H9 (cell line): ENCODE measurements at regions not wholly inside any gene's neighbourhood (a gene's known extent, or its start where the extent isn't known, plus 50 kb on each side); places are given as distances from the start of the nearest gene placed in this dataset.

Experiments used
- DNase-seq: peaks from one replicate; pipeline ENCODE4 v3.0.0-alpha.2; 2017
- H2AFZ ChIP-seq: one replicate; pipeline ENCODE4 v1.6.1; 2013; ENCODE audit warnings: mild to moderate bottlenecking, low read length, control low read depth, moderate library complexity
- H2AK5ac ChIP-seq: 2 replicates; pipeline ENCODE4 v1.6.1; 2013; ENCODE audit warnings: low read length, control low read depth, mixed read lengths; ENCODE audit not compliant: insufficient read length
- H2BK120ac ChIP-seq: one replicate; pipeline ENCODE4 v1.6.1; 2013; ENCODE audit warnings: low read depth, mild to moderate bottlenecking, low read length, control low read depth, inconsistent platforms; ENCODE audit not compliant: poor library complexity, severe bottlenecking
- H2BK12ac ChIP-seq: 2 replicates; pipeline ENCODE4 v1.6.1; 2013; ENCODE audit warnings: low read length, control low read depth, mixed read lengths, low read depth; ENCODE audit not compliant: insufficient read length
- H2BK15ac ChIP-seq: 2 replicates; pipeline ENCODE4 v1.6.1; 2013; ENCODE audit warnings: low read depth, low read length, control low read depth
- H2BK20ac ChIP-seq: one replicate; pipeline ENCODE4 v1.6.1; 2013; ENCODE audit warnings: low read depth, mild to moderate bottlenecking, low read length, control low read depth, inconsistent platforms; ENCODE audit not compliant: poor library complexity, severe bottlenecking
- H2BK5ac ChIP-seq: 2 replicates; pipeline ENCODE4 v1.6.1; 2013; ENCODE audit warnings: low read length, control low read depth, mixed read lengths; ENCODE audit not compliant: insufficient read length
- H3K14ac ChIP-seq: 2 replicates; pipeline ENCODE4 v1.6.1; 2013; ENCODE audit warnings: low read length, control low read depth; ENCODE audit not compliant: insufficient read depth
- H3K18ac ChIP-seq: 2 replicates; pipeline ENCODE4 v1.6.1; 2013; ENCODE audit warnings: low read depth, mild to moderate bottlenecking, mixed read lengths, low read length, control low read depth; ENCODE audit not compliant: insufficient read length
- H3K23ac ChIP-seq: 2 replicates; pipeline ENCODE4 v1.6.1; 2013; ENCODE audit warnings: low read length, control low read depth, mixed read lengths, low read depth; ENCODE audit not compliant: insufficient read length
- H3K23me2 ChIP-seq: 2 replicates; pipeline ENCODE4 v1.6.1; 2013; ENCODE audit warnings: low read depth, mild to moderate bottlenecking, mixed read lengths, low read length, control low read depth; ENCODE audit not compliant: insufficient read length, poor library complexity, severe bottlenecking
- H3K27ac ChIP-seq: 2 replicates; pipeline ENCODE4 v1.5.1; 2013; ENCODE audit warnings: low read length, control low read depth, mixed read lengths, low read depth; ENCODE audit not compliant: insufficient read length
- H3K27me3 ChIP-seq: 2 replicates; pipeline ENCODE4 v1.6.1; 2013; ENCODE audit warnings: low read length, control low read depth, inconsistent platforms; ENCODE audit not compliant: insufficient read depth
- H3K4ac ChIP-seq: 2 replicates; pipeline ENCODE4 v1.6.1; 2013; ENCODE audit warnings: low read depth, mild to moderate bottlenecking, control low read depth, inconsistent platforms, low read length, moderate library complexity
- H3K4me1 ChIP-seq: 2 replicates; pipeline ENCODE4 v1.6.1; 2013; ENCODE audit warnings: low read length, control low read depth, inconsistent platforms; ENCODE audit not compliant: insufficient read depth
- H3K4me2 ChIP-seq: 2 replicates; pipeline ENCODE4 v1.6.1; 2013; ENCODE audit warnings: low read length, control low read depth, mixed read lengths; ENCODE audit not compliant: insufficient read length, insufficient read depth
- H3K56ac ChIP-seq: 2 replicates; pipeline ENCODE4 v1.6.1; 2013; ENCODE audit warnings: low read depth, mild to moderate bottlenecking, mixed read lengths, low read length, control low read depth; ENCODE audit not compliant: insufficient read length
- H3K79me1 ChIP-seq: 2 replicates; pipeline ENCODE4 v1.6.1; 2013; ENCODE audit warnings: low read depth, mild to moderate bottlenecking, moderate library complexity, low read length, control low read depth, inconsistent platforms; ENCODE audit not compliant: insufficient read depth, poor library complexity, severe bottlenecking
- H3K79me2 ChIP-seq: 2 replicates; pipeline ENCODE4 v1.6.1; 2013; ENCODE audit warnings: low read length, control low read depth, inconsistent platforms; ENCODE audit not compliant: insufficient read depth
- H3K9ac ChIP-seq: 2 replicates; pipeline ENCODE4 v1.6.1; 2013; ENCODE audit warnings: low read length, control low read depth, mixed read lengths; ENCODE audit not compliant: insufficient read length; ENCODE audit errors: extremely low read depth
- H3K9me3 ChIP-seq: one replicate; pipeline ENCODE4 v1.6.1; 2013; ENCODE audit warnings: low read depth, low read length, inconsistent platforms; ENCODE audit not compliant: control insufficient read depth
- H3T11ph ChIP-seq: one replicate; pipeline ENCODE4 v1.6.1; 2013; ENCODE audit warnings: mild to moderate bottlenecking, low read length, control low read depth, inconsistent platforms
- H4K20me1 ChIP-seq: one replicate; pipeline ENCODE4 v1.6.1; 2013; ENCODE audit not compliant: control insufficient read depth, insufficient read length, insufficient read depth
- H4K5ac ChIP-seq: 2 replicates; pipeline ENCODE4 v1.6.1; 2013; ENCODE audit warnings: low read depth, mild to moderate bottlenecking, mixed read lengths, low read length, control low read depth; ENCODE audit not compliant: insufficient read length
- H4K8ac ChIP-seq: replicated peaks from 2 replicates; pipeline ENCODE4 v1.6.1; 2013; ENCODE audit warnings: low read length, control low read depth, mixed read lengths, low read depth; ENCODE audit not compliant: insufficient read length
- H4K91ac ChIP-seq: 2 replicates; pipeline ENCODE4 v1.6.1; 2013; ENCODE audit warnings: low read depth, mild to moderate bottlenecking, moderate library complexity, mixed read lengths, low read length, control low read depth; ENCODE audit not compliant: insufficient read length
- H3K27ac Mint-ChIP-seq, 3 experiments: 2 replicates in 2 of 3; 3 replicates in 1 of 3; pipeline ENCODE4 v1.8.0; 2020 to 2021; ENCODE audit warnings: mixed read lengths in 3 of 3, mild to moderate bottlenecking in 1 of 3, moderate library complexity in 1 of 3
- H3K27me3 Mint-ChIP-seq: 2 replicates; pipeline ENCODE4 v1.8.0; 2021; ENCODE audit warnings: low read depth, mild to moderate bottlenecking, moderate library complexity, mixed read lengths
- H3K36me3 Mint-ChIP-seq, 3 experiments: 2 replicates in 2 of 3; 3 replicates in 1 of 3; pipeline ENCODE4 v1.8.0; 2020 to 2021; ENCODE audit warnings: low read depth in 3 of 3, mixed read lengths in 3 of 3; ENCODE audit not compliant: insufficient read depth in 1 of 3
- H3K4me1 Mint-ChIP-seq, 2 experiments: 2 replicates each; pipeline ENCODE4 v1.8.0; 2020; ENCODE audit warnings: mixed read lengths in 2 of 2
- H3K4me3 Mint-ChIP-seq, 2 experiments: 2 replicates in 1 of 2; 3 replicates in 1 of 2; pipeline ENCODE4 v1.8.0; 2020 to 2021; ENCODE audit warnings: mild to moderate bottlenecking in 2 of 2, mixed read lengths in 2 of 2, moderate library complexity in 1 of 2
- H3K9me3 Mint-ChIP-seq, 2 experiments: 2 replicates in 1 of 2; 3 replicates in 1 of 2; pipeline ENCODE4 v1.8.0; 2020; ENCODE audit warnings: mild to moderate bottlenecking in 2 of 2, mixed read lengths in 2 of 2, moderate library complexity in 1 of 2
- WGBS: extraction: QIAGEN DNeasy Blood & Tissue Kit; methylation state at CpG from one replicate; pipeline ENCODE4 v1.1.7; 2013; ENCODE audit warnings: missing lambda C conversion rate, low lambda C conversion rate, mixed read lengths; ENCODE audit not compliant: insufficient read length; ENCODE audit errors: extremely low coverage; 5-methylcytosine and 5-hydroxymethylcytosine counted together
- TF ChIP-seq, protein P1 (sequence below): fragments of 200-600 bp; sonication (generic); conservative IDR thresholded peaks from 3 replicates; pipeline ENCODE4 v1.8.0; 2021; ENCODE audit warnings: antibody characterized with exemption, mild to moderate bottlenecking

DNA sequence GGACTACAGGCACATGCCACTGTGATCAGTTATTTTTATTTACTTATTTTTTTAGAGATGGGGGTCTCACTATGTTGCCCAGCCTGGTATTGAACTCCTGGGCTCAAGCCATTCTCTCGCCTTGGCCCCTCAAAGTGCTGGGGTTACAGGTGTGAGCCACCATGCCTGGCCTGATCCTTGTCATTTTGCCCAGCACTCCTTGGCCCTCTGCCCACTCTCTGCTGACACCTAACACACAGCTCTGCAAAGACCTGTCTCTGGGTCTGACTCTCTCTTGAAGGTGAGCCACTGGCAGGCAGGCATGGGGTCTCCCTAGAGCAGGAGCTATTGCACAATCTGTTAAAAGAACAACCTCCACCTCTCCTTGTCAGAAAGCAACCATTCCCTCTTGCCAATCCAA is 155.6 kb downstream of the ZFP64 start:
- no peaks in the 10 kb centered on the region for H3K36me3 Mint-ChIP-seq
- no peak overlapping the region for H3K27ac ChIP-seq
- no peaks in the 10 kb centered on the region for H3K9me3 Mint-ChIP-seq
- H3K4me1 Mint-ChIP-seq = peaks cover 31 to 36% of the 10 kb centered on the region in 2 experiments
- no peak overlapping the region for H2BK120ac ChIP-seq
- H3K18ac ChIP-seq = no peak overlapping the region
- no peak overlapping the region for H3K27ac Mint-ChIP-seq
- H2BK5ac ChIP-seq = no peak overlapping the region
- H4K8ac ChIP-seq = no peak overlapping the region
- no peaks in the 10 kb centered on the region for H3K27me3 Mint-ChIP-seq
- no peaks in the 10 kb centered on the region for H3K79me2 ChIP-seq
- DNase-seq = no peak
- no peak overlapping the region for H3K9ac ChIP-seq
- no peaks in the 10 kb centered on the region for H4K20me1 ChIP-seq
- no peak overlapping the region for H4K5ac ChIP-seq
- no peaks in the 10 kb centered on the region for H3K9me3 ChIP-seq
- no peak overlapping the region for H2AFZ ChIP-seq
- H2BK15ac ChIP-seq = no peak overlapping the region
- H3K23ac ChIP-seq = no peak overlapping the region
- no peaks in the 10 kb centered on the region for H3K27me3 ChIP-seq
- no peak overlapping the region for H2BK20ac ChIP-seq
- H2BK12ac ChIP-seq = no peak overlapping the region
- H3K14ac ChIP-seq = no peak overlapping the region
- no peak overlapping the region for H3K4ac ChIP-seq
- H3K23me2 ChIP-seq = no peaks in the 10 kb centered on the region
- H3K4me3 Mint-ChIP-seq = no peak overlapping the region
- H3K79me1 ChIP-seq = no peaks in the 10 kb centered on the region
- no peak overlapping the region for H3T11ph ChIP-seq
- no peak overlapping the region for H4K91ac ChIP-seq
- no peak overlapping the region for H3K4me2 ChIP-seq
- no CpG with 5 or more reads among the region's 1 CpG for WGBS
- H3K56ac ChIP-seq = no peak overlapping the region
- no peak overlapping the region for H2AK5ac ChIP-seq
- no peaks in the 10 kb centered on the region; the same call in 1 of the 2 replicates for H3K4me1 ChIP-seq
- TF ChIP-seq, protein P1, sequence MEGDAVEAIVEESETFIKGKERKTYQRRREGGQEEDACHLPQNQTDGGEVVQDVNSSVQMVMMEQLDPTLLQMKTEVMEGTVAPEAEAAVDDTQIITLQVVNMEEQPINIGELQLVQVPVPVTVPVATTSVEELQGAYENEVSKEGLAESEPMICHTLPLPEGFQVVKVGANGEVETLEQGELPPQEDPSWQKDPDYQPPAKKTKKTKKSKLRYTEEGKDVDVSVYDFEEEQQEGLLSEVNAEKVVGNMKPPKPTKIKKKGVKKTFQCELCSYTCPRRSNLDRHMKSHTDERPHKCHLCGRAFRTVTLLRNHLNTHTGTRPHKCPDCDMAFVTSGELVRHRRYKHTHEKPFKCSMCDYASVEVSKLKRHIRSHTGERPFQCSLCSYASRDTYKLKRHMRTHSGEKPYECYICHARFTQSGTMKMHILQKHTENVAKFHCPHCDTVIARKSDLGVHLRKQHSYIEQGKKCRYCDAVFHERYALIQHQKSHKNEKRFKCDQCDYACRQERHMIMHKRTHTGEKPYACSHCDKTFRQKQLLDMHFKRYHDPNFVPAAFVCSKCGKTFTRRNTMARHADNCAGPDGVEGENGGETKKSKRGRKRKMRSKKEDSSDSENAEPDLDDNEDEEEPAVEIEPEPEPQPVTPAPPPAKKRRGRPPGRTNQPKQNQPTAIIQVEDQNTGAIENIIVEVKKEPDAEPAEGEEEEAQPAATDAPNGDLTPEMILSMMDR = no peak
